ENCODE measurements at regions not wholly inside any gene's neighbourhood (a gene's known extent, or its start where the extent isn't known, plus 50 kb on each side); places are given as distances from the start of the nearest gene placed in this dataset.

GRCh38 chr15:94119298-94119811 is 112.0 kb upstream of the MCTP2 start:
- no peak overlapping the region for H3K4me2 ChIP-seq (ENCODE audit: insufficient read depth, low read length)
- POLR2A ChIA-PET: no interaction called here
- no TSS peak for BruUV-seq (replicated peaks)
- no peak overlapping the region for H3K9ac ChIP-seq (ENCODE audit: insufficient read depth in 1 of 2, low read depth in 2 of 2, low read length in 2 of 2)
- ATAC-seq: no peak
- 0% methylated on average over 6 of the region's 6 CpGs for WGBS (ENCODE audit: insufficient coverage, low coverage, missing lambda C conversion rate)
- H4K20me1 ChIP-seq (replicated peaks; ENCODE audit: control insufficient read depth, insufficient read depth, low read length): no peaks in the 10 kb centered on the region
- in situ Hi-C loops (cut with MboI): no loop called here
- intact Hi-C loops (cut with micrococcal nuclease): no loop called here
- H3K36me3 ChIP-seq (ENCODE audit: control insufficient read depth, insufficient read depth, low read length): no peaks in the 10 kb centered on the region
- DNase-seq (ENCODE audit: extremely low read depth in 1 of 4, low spot score in 3 of 4): no peak
- H2AFZ ChIP-seq (ENCODE audit: low read depth, low read length): no peak overlapping the region
- H3K9me1 ChIP-seq (ENCODE audit: control insufficient read depth, insufficient read depth, low read length): no peaks in the 10 kb centered on the region
- no peak overlapping the region for H3K4me3 ChIP-seq
- no peak for FAIRE-seq
- CTCF ChIA-PET (ENCODE audit: low intra/inter-chr PET ratio): interaction anchor here (1.3 to 3.2 kb wide), 2 partner anchors 1031 to 1089 kb away, joined by 8 to 24 read pairs; partner anchors contain the start of gene RGMA
- no peaks in the 10 kb centered on the region for H3K9me3 ChIP-seq (replicated peaks; ENCODE audit: control insufficient read depth, insufficient read depth, low read depth, low read length)
- H3K4me1 ChIP-seq (replicated peaks in 1 of 2; ENCODE audit: control insufficient read depth in 2 of 2, insufficient read depth in 2 of 2, low read length in 2 of 2): no peaks in the 10 kb centered on the region
- H3K27me3 ChIP-seq (ENCODE audit: control insufficient read depth in 2 of 2, insufficient read depth in 2 of 2, low read length in 2 of 2): no peaks in the 10 kb centered on the region
- TF ChIP-seq NUFIP1 (IDR thresholded peaks at IDR 0.05; ENCODE audit: partially characterized antibody): no peak
- no peak for TF ChIP-seq TAL1 (IDR thresholded peaks at IDR 0.05)
- no peak for TF ChIP-seq KAT7 (CRISPR knock-in tag; IDR thresholded peaks at IDR 0.05; ENCODE audit: borderline replicate concordance)
- no peak for TF ChIP-seq ARID1B (IDR thresholded peaks at IDR 0.05)
- TF ChIP-seq MYNN (IDR thresholded peaks at IDR 0.05): no peak
- TF ChIP-seq MYNN (CRISPR knock-in tag; IDR thresholded peaks at IDR 0.05): no peak
- no peak for TF ChIP-seq NR2C1 (IDR thresholded peaks at IDR 0.05)
- TF ChIP-seq NR2C1 (tag; IDR thresholded peaks at IDR 0.05): no peak
- no peak for TF ChIP-seq ZNF445 (CRISPR knock-in tag; IDR thresholded peaks at IDR 0.05; ENCODE audit: low read depth)
- no peak for TF ChIP-seq HNRNPK (IDR thresholded peaks at IDR 0.05; ENCODE audit: low read depth, low read length, poor library complexity, severe bottlenecking)
- TF ChIP-seq NFIC (IDR thresholded peaks at IDR 0.05): no peak
- TF ChIP-seq PHB (CRISPR knock-in tag; IDR thresholded peaks at IDR 0.05): no peak
- TF ChIP-seq, protein P1, sequence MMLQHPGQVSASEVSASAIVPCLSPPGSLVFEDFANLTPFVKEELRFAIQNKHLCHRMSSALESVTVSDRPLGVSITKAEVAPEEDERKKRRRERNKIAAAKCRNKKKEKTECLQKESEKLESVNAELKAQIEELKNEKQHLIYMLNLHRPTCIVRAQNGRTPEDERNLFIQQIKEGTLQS (IDR thresholded peaks at IDR 0.05): no peak
- TF ChIP-seq, protein P1 (CRISPR knock-in tag; conservative IDR thresholded peaks at IDR 0.05): no peak
- TF ChIP-seq NCOA4 (IDR thresholded peaks at IDR 0.05; ENCODE audit: partially characterized antibody): no peak
- no peak overlapping the region for H3K27ac ChIP-seq (ENCODE audit: extremely low read depth, low read depth, low read length)
- no peaks in the 10 kb centered on the region for H3K79me2 ChIP-seq (ENCODE audit: control insufficient read depth, insufficient read depth, low read length)

All from K562 (cell line).